NCI-H146 treated with DMSO at 0.1 percent for 48 hours (cell line): ENCODE measurements at regions not wholly inside any gene's neighbourhood (a gene's known extent, or its start where the extent isn't known, plus 50 kb on each side); places are given as distances from the start of the nearest gene placed in this dataset.
"Not testable (repeated sequence)": the region's sequence is repeated elsewhere in the genome, so short reads cannot be mapped to it uniquely, and the experiment has no call there.

Experiments used
- DNase-seq: peaks from one replicate; lab custom pipeline; 2025; ENCODE audit not compliant: unreplicated experiment; lab: John Stamatoyannopoulos, UW

- no peak for DNase-seq
These were observed 50.0 kb upstream of the TSC22D2 start for GRCh38 chr3:150357923-150358607.

- DNase-seq = no peak
These were observed 51.0 kb upstream of the TSC22D2 start for GRCh38 chr3:150357140-150357539.

- no peak for DNase-seq
These were observed 52.5 kb upstream of the TSC22D2 start for GRCh38 chr3:150355574-150355973.

- DNase-seq = no peak
These were observed 55.2 kb upstream of the TSC22D2 start for GRCh38 chr3:150352931-150353330.

GRCh38 chr3:150351398-150351797 is 56.7 kb upstream of the TSC22D2 start:
- DNase-seq = no peak

GRCh38 chr3:150349314-150350097 is 58.6 kb upstream of the TSC22D2 start:
- no peak for DNase-seq

- no peak for DNase-seq
These were observed 59.6 kb upstream of the TSC22D2 start for GRCh38 chr3:150348500-150348899.

- DNase-seq = no peak
These were observed 60.9 kb upstream of the TSC22D2 start for GRCh38 chr3:150346981-150347863.

- DNase-seq = no peak
These were observed 61.8 kb upstream of the TSC22D2 start for GRCh38 chr3:150346266-150346665.

GRCh38 chr3:150345021-150345538 is 63.0 kb upstream of the TSC22D2 start:
- no peak for DNase-seq

- peak; percentile 52 for DNase-seq
These were observed 63.9 kb upstream of the TSC22D2 start for GRCh38 chr3:150344079-150344759.

GRCh38 chr3:150342896-150343467 is 65.1 kb upstream of the TSC22D2 start:
- DNase-seq = no peak

GRCh38 chr3:150341891-150342290 is 66.2 kb upstream of the TSC22D2 start:
- DNase-seq = no peak

GRCh38 chr3:150336363-150336762 is 71.7 kb upstream of the TSC22D2 start:
- DNase-seq = not testable (repeated sequence)

GRCh38 chr3:150335631-150336030 is 72.5 kb upstream of the TSC22D2 start:
- no peak for DNase-seq

GRCh38 chr3:150334974-150335373 is 73.1 kb upstream of the TSC22D2 start:
- DNase-seq = no peak

- DNase-seq = no peak
These were observed 74.6 kb upstream of the TSC22D2 start for GRCh38 chr3:150333477-150333876.

GRCh38 chr3:150331978-150332568 is 76.0 kb upstream of the TSC22D2 start:
- DNase-seq = no peak

GRCh38 chr3:150330872-150331271 is 77.2 kb upstream of the TSC22D2 start:
- no peak for DNase-seq

GRCh38 chr3:150330174-150330573 is 77.9 kb upstream of the TSC22D2 start:
- DNase-seq = no peak
